ENCODE measurements at regions not wholly inside any gene's neighbourhood (a gene's known extent, or its start where the extent isn't known, plus 50 kb on each side); places are given as distances from the start of the nearest gene placed in this dataset.

DNA sequence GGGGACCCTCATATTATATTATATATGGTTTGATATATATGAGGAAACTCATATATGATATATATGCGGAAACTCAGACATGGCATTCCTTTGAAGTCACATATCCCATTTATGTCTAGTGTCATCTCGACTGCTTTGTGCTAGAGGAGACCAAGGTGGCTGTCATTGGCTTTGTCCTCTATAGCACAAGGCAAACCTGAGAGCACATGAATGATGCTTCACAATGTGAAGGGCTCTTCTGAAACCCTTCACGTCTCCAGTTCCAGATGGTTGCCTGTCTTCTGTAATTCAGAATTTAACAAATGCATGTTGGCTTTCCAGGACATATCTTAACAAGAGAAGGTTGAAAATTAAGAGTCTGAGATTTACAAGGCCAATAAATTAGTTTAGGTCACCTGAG, 303.6 kb downstream of the BARHL2 start:
- no peak for TF ChIP-seq CTCF (IDR thresholded peaks at IDR 0.05 in 4 of 5, conservative IDR thresholded peaks at IDR 0.05 in 1 of 5)
- TF ChIP-seq POLR2A (IDR thresholded peaks at IDR 0.05) = no peak
